ENCODE measurements at regions not wholly inside any gene's neighbourhood (a gene's known extent, or its start where the extent isn't known, plus 50 kb on each side); places are given as distances from the start of the nearest gene placed in this dataset.

GRCh38 chr5:100276071-100276470, 259.1 kb upstream of the FAM174A start:
- TF ChIP-seq POLR2A (IDR thresholded peaks at IDR 0.05; ENCODE audit: control extremely low read depth in 1 of 2, low read depth in 2 of 2, low read length in 2 of 2) (no peak), CEBPB (IDR thresholded peaks at IDR 0.05; ENCODE audit: low read depth, low read length) (no peak), SUZ12 (IDR thresholded peaks at IDR 0.05; ENCODE audit: low read length) (no peak), EZH2 (IDR thresholded peaks at IDR 0.05; ENCODE audit: low read depth, low read length, severe bottlenecking) (no peak), SP1 (IDR thresholded peaks at IDR 0.05; ENCODE audit: low read depth, low read length) (no peak), EP300 (IDR thresholded peaks at IDR 0.05; ENCODE audit: borderline replicate concordance in 1 of 2, low read depth in 2 of 2, low read length in 2 of 2) (no peak), BRCA1 (IDR thresholded peaks at IDR 0.05; ENCODE audit: low read depth, low read length) (no peak), NRF1 (IDR thresholded peaks at IDR 0.05; ENCODE audit: low read depth, low read length) (no peak), CHD1 (IDR thresholded peaks at IDR 0.05; ENCODE audit: low read depth, low read length) (no peak)
- TF ChIP-seq, protein P1, sequence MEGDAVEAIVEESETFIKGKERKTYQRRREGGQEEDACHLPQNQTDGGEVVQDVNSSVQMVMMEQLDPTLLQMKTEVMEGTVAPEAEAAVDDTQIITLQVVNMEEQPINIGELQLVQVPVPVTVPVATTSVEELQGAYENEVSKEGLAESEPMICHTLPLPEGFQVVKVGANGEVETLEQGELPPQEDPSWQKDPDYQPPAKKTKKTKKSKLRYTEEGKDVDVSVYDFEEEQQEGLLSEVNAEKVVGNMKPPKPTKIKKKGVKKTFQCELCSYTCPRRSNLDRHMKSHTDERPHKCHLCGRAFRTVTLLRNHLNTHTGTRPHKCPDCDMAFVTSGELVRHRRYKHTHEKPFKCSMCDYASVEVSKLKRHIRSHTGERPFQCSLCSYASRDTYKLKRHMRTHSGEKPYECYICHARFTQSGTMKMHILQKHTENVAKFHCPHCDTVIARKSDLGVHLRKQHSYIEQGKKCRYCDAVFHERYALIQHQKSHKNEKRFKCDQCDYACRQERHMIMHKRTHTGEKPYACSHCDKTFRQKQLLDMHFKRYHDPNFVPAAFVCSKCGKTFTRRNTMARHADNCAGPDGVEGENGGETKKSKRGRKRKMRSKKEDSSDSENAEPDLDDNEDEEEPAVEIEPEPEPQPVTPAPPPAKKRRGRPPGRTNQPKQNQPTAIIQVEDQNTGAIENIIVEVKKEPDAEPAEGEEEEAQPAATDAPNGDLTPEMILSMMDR (IDR thresholded peaks at IDR 0.05; ENCODE audit: control extremely low read depth in 1 of 3, insufficient read depth in 1 of 3, low read depth in 1 of 3, low read length in 3 of 3), result no peak

All from H1 (cell line).